ENCODE measurements at regions not wholly inside any gene's neighbourhood (a gene's known extent, or its start where the extent isn't known, plus 50 kb on each side); places are given as distances from the start of the nearest gene placed in this dataset.

DNA sequence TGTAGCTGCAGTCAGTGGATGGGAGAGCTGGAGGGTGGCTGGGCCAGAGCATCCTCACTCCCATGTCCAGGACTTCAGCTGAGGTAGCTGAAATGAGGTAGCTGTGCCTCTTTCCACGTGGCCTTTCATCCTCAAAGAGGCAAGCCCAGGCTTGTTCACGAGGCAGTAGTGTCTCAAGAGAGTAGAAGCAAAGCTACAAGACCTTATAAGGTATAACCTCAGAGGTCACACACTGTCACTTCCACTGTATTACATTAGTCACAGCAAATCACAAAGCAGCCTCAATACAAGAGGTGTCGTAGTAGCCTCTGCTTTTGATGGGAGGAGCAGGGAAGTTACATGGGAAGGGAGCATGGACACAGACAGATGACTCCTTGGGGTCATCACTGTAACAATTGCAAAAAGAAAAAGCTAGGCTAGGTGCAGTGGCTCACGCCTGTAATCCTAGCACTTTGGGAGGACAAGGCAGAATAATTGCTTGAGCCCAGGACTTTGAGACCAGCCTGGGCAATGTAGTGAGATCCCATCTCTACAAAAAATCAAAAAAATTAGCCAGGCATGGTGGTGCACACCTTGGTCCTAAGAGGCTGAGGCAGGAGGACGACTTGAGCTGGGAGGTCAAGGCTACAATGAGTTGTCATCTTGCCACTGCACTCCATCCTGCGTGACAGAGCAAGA lies 97.5 kb downstream of the SKIDA1 start:
- TF ChIP-seq POLR2A (IDR thresholded peaks at IDR 0.05): no peak
- TF ChIP-seq, protein P1, sequence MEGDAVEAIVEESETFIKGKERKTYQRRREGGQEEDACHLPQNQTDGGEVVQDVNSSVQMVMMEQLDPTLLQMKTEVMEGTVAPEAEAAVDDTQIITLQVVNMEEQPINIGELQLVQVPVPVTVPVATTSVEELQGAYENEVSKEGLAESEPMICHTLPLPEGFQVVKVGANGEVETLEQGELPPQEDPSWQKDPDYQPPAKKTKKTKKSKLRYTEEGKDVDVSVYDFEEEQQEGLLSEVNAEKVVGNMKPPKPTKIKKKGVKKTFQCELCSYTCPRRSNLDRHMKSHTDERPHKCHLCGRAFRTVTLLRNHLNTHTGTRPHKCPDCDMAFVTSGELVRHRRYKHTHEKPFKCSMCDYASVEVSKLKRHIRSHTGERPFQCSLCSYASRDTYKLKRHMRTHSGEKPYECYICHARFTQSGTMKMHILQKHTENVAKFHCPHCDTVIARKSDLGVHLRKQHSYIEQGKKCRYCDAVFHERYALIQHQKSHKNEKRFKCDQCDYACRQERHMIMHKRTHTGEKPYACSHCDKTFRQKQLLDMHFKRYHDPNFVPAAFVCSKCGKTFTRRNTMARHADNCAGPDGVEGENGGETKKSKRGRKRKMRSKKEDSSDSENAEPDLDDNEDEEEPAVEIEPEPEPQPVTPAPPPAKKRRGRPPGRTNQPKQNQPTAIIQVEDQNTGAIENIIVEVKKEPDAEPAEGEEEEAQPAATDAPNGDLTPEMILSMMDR (IDR thresholded peaks at IDR 0.05): no peak
